Spleen (tissue), 7 donors: ENCODE measurements at regions not wholly inside any gene's neighbourhood (a gene's known extent, or its start where the extent isn't known, plus 50 kb on each side); places are given as distances from the start of the nearest gene placed in this dataset.
"Not testable (repeated sequence)": the region's sequence is repeated elsewhere in the genome, so short reads cannot be mapped to it uniquely, and the experiment has no call there.

Experiments
- POLR2A ChIP-seq, 3 donors: fragments of 450-650 bp; IDR thresholded peaks; one replicate each; pipeline ENCODE4 v1.5.1; 2017; ENCODE audit warnings: antibody characterized with exemption in 3 of 3, mild to moderate bottlenecking in 1 of 3
- TF ChIP-seq, protein P1 (sequence below), 11 experiments: fragments of 200-600 bp in 7 of 11; fragments of 450-650 bp in 4 of 11; sonication (generic) in 4 of 11; IDR thresholded peaks in 8 of 11; conservative IDR thresholded peaks in 3 of 11; 1 replicate in 7 of 11; 2 replicates in 4 of 11; pipeline versions ENCODE4 v1.4.0 to v1.8.0; 2016 to 2021; ENCODE audit warnings: antibody characterized with exemption in 11 of 11, inconsistent platforms in 4 of 11, mild to moderate bottlenecking in 1 of 11
- donor health status: DM: no; HTN: no; CAD: no; lungs with moderate emphysema.
- donor health status: DM: no; HTN: no; CAD: no.
- donor health status: DM: no; HTN: no; CAD: no.

DNA sequence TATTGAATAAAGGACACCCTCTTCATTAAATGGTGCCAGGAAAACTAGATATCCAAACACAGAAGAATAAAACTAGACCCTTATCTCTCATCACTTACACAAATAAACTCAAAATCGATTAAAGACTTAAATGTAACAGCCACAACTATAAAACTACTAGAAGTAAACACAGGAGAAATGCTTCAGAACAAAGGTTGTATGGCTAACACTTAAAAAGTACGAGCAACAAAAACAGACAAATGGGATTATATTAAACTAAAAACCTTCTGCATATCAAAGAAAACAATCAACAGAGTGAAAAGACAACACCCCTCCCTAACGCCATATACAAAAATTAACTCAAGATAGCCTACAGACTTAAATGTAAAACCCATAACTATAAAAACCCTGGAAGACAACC, 104.7 kb upstream of the CLEC6A start:
- TF ChIP-seq, protein P1, sequence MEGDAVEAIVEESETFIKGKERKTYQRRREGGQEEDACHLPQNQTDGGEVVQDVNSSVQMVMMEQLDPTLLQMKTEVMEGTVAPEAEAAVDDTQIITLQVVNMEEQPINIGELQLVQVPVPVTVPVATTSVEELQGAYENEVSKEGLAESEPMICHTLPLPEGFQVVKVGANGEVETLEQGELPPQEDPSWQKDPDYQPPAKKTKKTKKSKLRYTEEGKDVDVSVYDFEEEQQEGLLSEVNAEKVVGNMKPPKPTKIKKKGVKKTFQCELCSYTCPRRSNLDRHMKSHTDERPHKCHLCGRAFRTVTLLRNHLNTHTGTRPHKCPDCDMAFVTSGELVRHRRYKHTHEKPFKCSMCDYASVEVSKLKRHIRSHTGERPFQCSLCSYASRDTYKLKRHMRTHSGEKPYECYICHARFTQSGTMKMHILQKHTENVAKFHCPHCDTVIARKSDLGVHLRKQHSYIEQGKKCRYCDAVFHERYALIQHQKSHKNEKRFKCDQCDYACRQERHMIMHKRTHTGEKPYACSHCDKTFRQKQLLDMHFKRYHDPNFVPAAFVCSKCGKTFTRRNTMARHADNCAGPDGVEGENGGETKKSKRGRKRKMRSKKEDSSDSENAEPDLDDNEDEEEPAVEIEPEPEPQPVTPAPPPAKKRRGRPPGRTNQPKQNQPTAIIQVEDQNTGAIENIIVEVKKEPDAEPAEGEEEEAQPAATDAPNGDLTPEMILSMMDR (IDR thresholded peaks at IDR 0.05 in 8 of 11, conservative IDR thresholded peaks at IDR 0.05 in 3 of 11): not testable (repeated sequence)
- not testable (repeated sequence) for TF ChIP-seq POLR2A (IDR thresholded peaks at IDR 0.05)
